IMR-90 (cell line): ENCODE measurements at regions not wholly inside any gene's neighbourhood (a gene's known extent, or its start where the extent isn't known, plus 50 kb on each side); places are given as distances from the start of the nearest gene placed in this dataset.

ENCODE experiments used
- POLR2A ChIP-seq: IDR thresholded peaks from 2 replicates; pipeline ENCODE4 v1.6.1; 2012; ENCODE audit warnings: mild to moderate bottlenecking, low read depth, low read length
- RAD21 ChIP-seq: IDR thresholded peaks from 2 replicates; pipeline ENCODE4 v1.6.1; 2012; ENCODE audit warnings: low read length, improper control_type of control experiment
- TF ChIP-seq, protein P1 (sequence below): conservative IDR thresholded peaks from 2 replicates; pipeline ENCODE4 v1.5.1; 2012; ENCODE audit warnings: mild to moderate bottlenecking, low read depth, low read length, improper control_type of control experiment

DNA sequence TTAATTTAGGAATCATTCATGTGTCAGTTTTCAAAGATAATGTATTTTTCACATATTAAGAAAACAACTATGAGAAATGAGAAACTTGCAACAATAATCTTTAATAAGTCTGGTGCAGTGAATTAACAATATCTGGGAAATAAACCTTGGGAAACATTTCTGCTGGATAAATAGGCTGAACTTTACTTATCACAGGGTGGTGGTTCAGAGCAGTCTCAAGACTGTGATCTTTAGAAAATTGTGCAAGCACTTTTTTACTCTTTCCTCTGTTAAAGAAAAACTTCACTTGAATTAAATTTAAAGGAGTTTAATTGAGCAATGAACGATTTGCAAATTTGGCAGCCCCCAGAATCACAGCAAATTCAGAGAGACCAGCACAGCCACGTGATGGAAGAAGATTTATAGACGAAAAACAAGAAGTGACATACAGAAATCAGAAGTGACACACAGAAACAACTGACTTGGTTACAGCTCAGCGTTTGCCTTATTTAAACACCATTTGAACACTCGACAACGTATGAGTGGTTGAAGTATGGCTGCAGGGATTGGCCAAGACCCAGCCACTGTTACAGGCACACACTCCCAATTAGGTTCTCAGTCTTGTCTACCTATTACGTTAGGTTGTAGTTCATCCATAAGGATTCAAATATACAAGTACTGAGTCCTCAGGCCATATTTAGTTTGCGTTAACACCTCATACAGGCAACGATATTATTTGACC is 631.9 kb downstream of the SLCO4C1 start:
- TF ChIP-seq POLR2A (no peak), RAD21 (no peak)
- TF ChIP-seq, protein P1, sequence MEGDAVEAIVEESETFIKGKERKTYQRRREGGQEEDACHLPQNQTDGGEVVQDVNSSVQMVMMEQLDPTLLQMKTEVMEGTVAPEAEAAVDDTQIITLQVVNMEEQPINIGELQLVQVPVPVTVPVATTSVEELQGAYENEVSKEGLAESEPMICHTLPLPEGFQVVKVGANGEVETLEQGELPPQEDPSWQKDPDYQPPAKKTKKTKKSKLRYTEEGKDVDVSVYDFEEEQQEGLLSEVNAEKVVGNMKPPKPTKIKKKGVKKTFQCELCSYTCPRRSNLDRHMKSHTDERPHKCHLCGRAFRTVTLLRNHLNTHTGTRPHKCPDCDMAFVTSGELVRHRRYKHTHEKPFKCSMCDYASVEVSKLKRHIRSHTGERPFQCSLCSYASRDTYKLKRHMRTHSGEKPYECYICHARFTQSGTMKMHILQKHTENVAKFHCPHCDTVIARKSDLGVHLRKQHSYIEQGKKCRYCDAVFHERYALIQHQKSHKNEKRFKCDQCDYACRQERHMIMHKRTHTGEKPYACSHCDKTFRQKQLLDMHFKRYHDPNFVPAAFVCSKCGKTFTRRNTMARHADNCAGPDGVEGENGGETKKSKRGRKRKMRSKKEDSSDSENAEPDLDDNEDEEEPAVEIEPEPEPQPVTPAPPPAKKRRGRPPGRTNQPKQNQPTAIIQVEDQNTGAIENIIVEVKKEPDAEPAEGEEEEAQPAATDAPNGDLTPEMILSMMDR: no peak
